ENCODE measurements at regions not wholly inside any gene's neighbourhood (a gene's known extent, or its start where the extent isn't known, plus 50 kb on each side); places are given as distances from the start of the nearest gene placed in this dataset.

GRCh38 chr16:50997679-50998078 is 153.4 kb downstream of the SALL1 start:
- H2AFZ ChIP-seq (ENCODE audit: low read depth, low read length), result no peak overlapping the region
- H3K4me3 Mint-ChIP-seq (ENCODE audit: unreplicated experiment), result no peak overlapping the region
- H3K79me2 ChIP-seq (ENCODE audit: insufficient read depth, low read length), result no peaks in the 10 kb centered on the region
- no peaks in the 10 kb centered on the region for H4K20me1 ChIP-seq (ENCODE audit: insufficient read depth, low read length)
- TF ChIP-seq EZH2 (IDR thresholded peaks at IDR 0.05; ENCODE audit: insufficient read depth, low read length) (no peak), CTCF (IDR thresholded peaks at IDR 0.05; ENCODE audit: insufficient read depth, low read depth, low read length) (no peak)
- no peak overlapping the region for H3K4me2 ChIP-seq (ENCODE audit: low read length)
- H3K36me3 Mint-ChIP-seq (ENCODE audit: low read depth, unreplicated experiment), result no peaks in the 10 kb centered on the region
- H3K27me3 ChIP-seq (ENCODE audit: insufficient read depth, low read length), result no peaks in the 10 kb centered on the region
- no peaks in the 10 kb centered on the region for H3K9me3 ChIP-seq (ENCODE audit: insufficient read depth, low read depth, low read length)
- no peak for FAIRE-seq
- H3K4me1 ChIP-seq (ENCODE audit: insufficient read depth, low read length), result no peaks in the 10 kb centered on the region
- H3K27me3 Mint-ChIP-seq (ENCODE audit: low read depth, unreplicated experiment), result peaks cover 4% of the 10 kb centered on the region
- no peak overlapping the region for H3K4me3 ChIP-seq (ENCODE audit: insufficient read depth, low read depth, low read length)
- H3K27ac Mint-ChIP-seq (ENCODE audit: unreplicated experiment), result no peak overlapping the region
- no peak overlapping the region for H3K27ac ChIP-seq (ENCODE audit: low read depth, low read length)
- H3K9me3 Mint-ChIP-seq (ENCODE audit: unreplicated experiment), result no peaks in the 10 kb centered on the region
- H3K4me1 Mint-ChIP-seq (ENCODE audit: low read depth, unreplicated experiment), result peaks cover 5% of the 10 kb centered on the region
- no peak for DNase-seq (ENCODE audit: low read depth)
- no peak overlapping the region for H3K9ac ChIP-seq (ENCODE audit: low read length)
- H3K36me3 ChIP-seq (ENCODE audit: insufficient read depth, low read length), result no peaks in the 10 kb centered on the region

GRCh38 chr16:50996830-50997186 is 154.3 kb downstream of the SALL1 start:
- Mint-ChIP-seq H3K36me3 (ENCODE audit: low read depth, unreplicated experiment) (no peaks in the 10 kb centered on the region), H3K9me3 (ENCODE audit: unreplicated experiment) (no peaks in the 10 kb centered on the region), H3K4me3 (ENCODE audit: unreplicated experiment) (no peak overlapping the region), H3K4me1 (ENCODE audit: low read depth, unreplicated experiment) (peaks cover 5% of the 10 kb centered on the region), H3K27ac (ENCODE audit: unreplicated experiment) (no peak overlapping the region), H3K27me3 (ENCODE audit: low read depth, unreplicated experiment) (peaks cover 4% of the 10 kb centered on the region)
- Histone ChIP-seq H3K4me1 (ENCODE audit: insufficient read depth, low read length) (no peaks in the 10 kb centered on the region), H3K9ac (ENCODE audit: low read length) (no peak overlapping the region), H3K9me3 (ENCODE audit: insufficient read depth, low read depth, low read length) (no peaks in the 10 kb centered on the region), H3K4me3 (ENCODE audit: insufficient read depth, low read depth, low read length) (no peak overlapping the region), H3K4me2 (ENCODE audit: low read length) (no peak overlapping the region), H2AFZ (ENCODE audit: low read depth, low read length) (no peak overlapping the region), H3K27ac (ENCODE audit: low read depth, low read length) (no peak overlapping the region), H3K27me3 (ENCODE audit: insufficient read depth, low read length) (no peaks in the 10 kb centered on the region), H4K20me1 (ENCODE audit: insufficient read depth, low read length) (no peaks in the 10 kb centered on the region), H3K79me2 (ENCODE audit: insufficient read depth, low read length) (no peaks in the 10 kb centered on the region), H3K36me3 (ENCODE audit: insufficient read depth, low read length) (no peaks in the 10 kb centered on the region)
- FAIRE-seq (no peak), DNase-seq (ENCODE audit: low read depth) (no peak)
- TF ChIP-seq CTCF (IDR thresholded peaks at IDR 0.05; ENCODE audit: insufficient read depth, low read depth, low read length), result no peak

GRCh38 chr16:50996166-50996829 is 154.8 kb downstream of the SALL1 start:
- Mint-ChIP-seq H3K36me3 (ENCODE audit: low read depth, unreplicated experiment) (no peaks in the 10 kb centered on the region), H3K27ac (ENCODE audit: unreplicated experiment) (no peak overlapping the region), H3K27me3 (ENCODE audit: low read depth, unreplicated experiment) (peaks cover 4% of the 10 kb centered on the region), H3K4me1 (ENCODE audit: low read depth, unreplicated experiment) (peaks cover 5% of the 10 kb centered on the region), H3K9me3 (ENCODE audit: unreplicated experiment) (no peaks in the 10 kb centered on the region), H3K4me3 (ENCODE audit: unreplicated experiment) (no peak overlapping the region)
- Histone ChIP-seq H3K4me1 (ENCODE audit: insufficient read depth, low read length) (no peaks in the 10 kb centered on the region), H3K4me2 (ENCODE audit: low read length) (no peak overlapping the region), H3K4me3 (ENCODE audit: insufficient read depth, low read depth, low read length) (no peak overlapping the region), H3K27ac (ENCODE audit: low read depth, low read length) (no peak overlapping the region), H2AFZ (ENCODE audit: low read depth, low read length) (no peak overlapping the region), H3K9ac (ENCODE audit: low read length) (no peak overlapping the region), H3K79me2 (ENCODE audit: insufficient read depth, low read length) (no peaks in the 10 kb centered on the region), H3K36me3 (ENCODE audit: insufficient read depth, low read length) (no peaks in the 10 kb centered on the region), H3K27me3 (ENCODE audit: insufficient read depth, low read length) (no peaks in the 10 kb centered on the region), H4K20me1 (ENCODE audit: insufficient read depth, low read length) (no peaks in the 10 kb centered on the region), H3K9me3 (ENCODE audit: insufficient read depth, low read depth, low read length) (no peaks in the 10 kb centered on the region)
- FAIRE-seq (no peak), DNase-seq (ENCODE audit: low read depth) (no peak)
- TF ChIP-seq CTCF (IDR thresholded peaks at IDR 0.05; ENCODE audit: insufficient read depth, low read depth, low read length), result no peak
- no peak for TF ChIP-seq EZH2 (IDR thresholded peaks at IDR 0.05; ENCODE audit: insufficient read depth, low read length)
